GM10266 (cell line): ENCODE measurements at regions not wholly inside any gene's neighbourhood (a gene's known extent, or its start where the extent isn't known, plus 50 kb on each side); places are given as distances from the start of the nearest gene placed in this dataset.

Source experiments
- DNase-seq: peaks from one replicate; pipeline ENCODE4 v3.0.0; 2012; ENCODE audit errors: extremely low spot score
- CTCF ChIP-seq: IDR thresholded peaks from 2 replicates; pipeline ENCODE4 v1.5.1; 2012; ENCODE audit warnings: mild to moderate bottlenecking, low read depth; ENCODE audit not compliant: control insufficient read depth, insufficient read depth; ENCODE audit errors: missing control alignments

- DNase-seq, result no peak
- no peak for TF ChIP-seq CTCF
These were observed 57.2 kb upstream of the HAPLN1 start for GRCh38 chr5:83777856-83778255.

GRCh38 chr5:83776437-83777031 is 55.9 kb upstream of the HAPLN1 start:
- TF ChIP-seq CTCF, result no peak
- no peak for DNase-seq
